ENCODE measurements at regions not wholly inside any gene's neighbourhood (a gene's known extent, or its start where the extent isn't known, plus 50 kb on each side); places are given as distances from the start of the nearest gene placed in this dataset.

DNA sequence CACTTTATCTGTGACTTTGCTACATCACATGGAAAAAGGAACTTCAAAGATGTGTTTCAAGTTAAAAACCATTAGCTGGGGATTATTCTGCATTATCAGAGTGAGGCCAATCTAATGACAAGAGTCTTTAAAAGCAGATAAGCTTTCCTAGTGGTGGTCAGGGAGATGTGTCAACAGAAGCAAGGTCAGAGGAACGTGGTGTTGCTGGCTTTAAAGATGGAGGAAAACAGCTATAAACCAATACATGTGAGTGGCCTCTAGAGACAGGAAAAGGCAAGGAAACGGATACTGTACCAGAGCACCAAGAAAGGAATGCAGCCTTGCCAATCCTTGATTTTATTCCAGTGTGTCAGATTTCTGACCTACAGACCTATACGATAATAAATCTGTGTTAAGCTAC is 204.2 kb downstream of the TAF11L14 start:
- dilution Hi-C loops (cut with MboI; ENCODE audit: extremely low pct_ligation_motif_present, low sequenced_read_pairs): no loop called here
- Histone ChIP-seq H3K4me1 (ENCODE audit: control insufficient read depth, extremely low read depth, insufficient read depth, low read length) (no peaks in the 10 kb centered on the region), H3K4me3 (ENCODE audit: control insufficient read depth in 2 of 3, extremely low read depth in 1 of 3, insufficient read depth in 2 of 3, low read depth in 1 of 3, low read length in 3 of 3) (no peak overlapping the region), H3K9ac (ENCODE audit: control insufficient read depth, extremely low read depth, insufficient read depth, low read length) (no peak overlapping the region), H3K27me3 (ENCODE audit: control insufficient read depth, extremely low read depth, insufficient read depth, low read length) (no peaks in the 10 kb centered on the region), H3K9me1 (ENCODE audit: control insufficient read depth, extremely low read depth, insufficient read depth, low read length) (no peaks in the 10 kb centered on the region), H3K4me2 (ENCODE audit: control insufficient read depth, extremely low read depth, insufficient read depth, low read depth, low read length) (no peak overlapping the region), H3K27ac (ENCODE audit: control insufficient read depth, insufficient read depth, low read length) (no peak overlapping the region), H3K79me2 (ENCODE audit: control insufficient read depth, insufficient read depth, low read length) (no peaks in the 10 kb centered on the region), H4K20me1 (ENCODE audit: control insufficient read depth, extremely low read depth, insufficient read depth, low read length) (no peaks in the 10 kb centered on the region), H2AFZ (ENCODE audit: control insufficient read depth, low read length) (peak overlapping the region; percentile 21), H3K36me3 (ENCODE audit: control insufficient read depth in 2 of 2, extremely low read depth in 1 of 2, insufficient read depth in 2 of 2, low read length in 2 of 2) (no peaks in the 10 kb centered on the region), H3K9me3 (ENCODE audit: control insufficient read depth, low read depth, low read length) (no peaks in the 10 kb centered on the region)
- TF ChIP-seq, protein P1, sequence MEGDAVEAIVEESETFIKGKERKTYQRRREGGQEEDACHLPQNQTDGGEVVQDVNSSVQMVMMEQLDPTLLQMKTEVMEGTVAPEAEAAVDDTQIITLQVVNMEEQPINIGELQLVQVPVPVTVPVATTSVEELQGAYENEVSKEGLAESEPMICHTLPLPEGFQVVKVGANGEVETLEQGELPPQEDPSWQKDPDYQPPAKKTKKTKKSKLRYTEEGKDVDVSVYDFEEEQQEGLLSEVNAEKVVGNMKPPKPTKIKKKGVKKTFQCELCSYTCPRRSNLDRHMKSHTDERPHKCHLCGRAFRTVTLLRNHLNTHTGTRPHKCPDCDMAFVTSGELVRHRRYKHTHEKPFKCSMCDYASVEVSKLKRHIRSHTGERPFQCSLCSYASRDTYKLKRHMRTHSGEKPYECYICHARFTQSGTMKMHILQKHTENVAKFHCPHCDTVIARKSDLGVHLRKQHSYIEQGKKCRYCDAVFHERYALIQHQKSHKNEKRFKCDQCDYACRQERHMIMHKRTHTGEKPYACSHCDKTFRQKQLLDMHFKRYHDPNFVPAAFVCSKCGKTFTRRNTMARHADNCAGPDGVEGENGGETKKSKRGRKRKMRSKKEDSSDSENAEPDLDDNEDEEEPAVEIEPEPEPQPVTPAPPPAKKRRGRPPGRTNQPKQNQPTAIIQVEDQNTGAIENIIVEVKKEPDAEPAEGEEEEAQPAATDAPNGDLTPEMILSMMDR (optimal IDR thresholded peaks at IDR 0.05 in 1 of 3, IDR thresholded peaks at IDR 0.05 in 1 of 3, conservative IDR thresholded peaks at IDR 0.05 in 1 of 3; ENCODE audit: extremely low read depth in 1 of 3, insufficient read depth in 2 of 3, low read length in 3 of 3): no peak
- TF ChIP-seq EZH2 (IDR thresholded peaks at IDR 0.05; ENCODE audit: low read length): no peak
- FAIRE-seq: peak; percentile 9
- DNase-seq (ENCODE audit: low read depth, low spot score): no peak

DNA sequence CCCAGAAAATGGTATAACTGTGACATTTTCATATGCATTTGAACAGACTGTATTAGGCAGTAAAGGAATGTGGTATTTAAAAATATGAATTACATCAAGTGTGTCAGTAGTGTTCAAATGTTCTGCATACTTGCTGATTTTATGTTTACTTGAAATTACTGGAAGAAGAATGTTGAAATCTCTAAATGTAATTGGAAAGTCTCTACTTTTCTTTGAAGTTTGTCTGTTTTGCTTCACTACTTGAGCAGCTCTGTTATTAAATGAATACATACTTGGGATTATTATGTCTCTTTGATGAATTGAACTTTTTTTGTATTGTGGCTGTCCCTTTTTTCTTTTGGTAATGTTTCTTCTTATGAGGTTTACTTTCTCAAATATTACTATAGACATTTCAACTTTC is 205.6 kb downstream of the TAF11L14 start:
- FAIRE-seq (no peak), DNase-seq (ENCODE audit: low read depth, low spot score) (no peak)
- Histone ChIP-seq H2AFZ (ENCODE audit: control insufficient read depth, low read length) (no peak overlapping the region), H3K27ac (ENCODE audit: control insufficient read depth, insufficient read depth, low read length) (no peak overlapping the region), H4K20me1 (ENCODE audit: control insufficient read depth, extremely low read depth, insufficient read depth, low read length) (no peaks in the 10 kb centered on the region), H3K4me2 (ENCODE audit: control insufficient read depth, extremely low read depth, insufficient read depth, low read depth, low read length) (no peak overlapping the region), H3K9me3 (ENCODE audit: control insufficient read depth, low read depth, low read length) (no peaks in the 10 kb centered on the region), H3K9me1 (ENCODE audit: control insufficient read depth, extremely low read depth, insufficient read depth, low read length) (no peaks in the 10 kb centered on the region), H3K9ac (ENCODE audit: control insufficient read depth, extremely low read depth, insufficient read depth, low read length) (no peak overlapping the region), H3K79me2 (ENCODE audit: control insufficient read depth, insufficient read depth, low read length) (no peaks in the 10 kb centered on the region), H3K4me3 (ENCODE audit: control insufficient read depth in 2 of 3, extremely low read depth in 1 of 3, insufficient read depth in 2 of 3, low read depth in 1 of 3, low read length in 3 of 3) (no peak overlapping the region), H3K27me3 (ENCODE audit: control insufficient read depth, extremely low read depth, insufficient read depth, low read length) (no peaks in the 10 kb centered on the region), H3K4me1 (ENCODE audit: control insufficient read depth, extremely low read depth, insufficient read depth, low read length) (no peaks in the 10 kb centered on the region), H3K36me3 (ENCODE audit: control insufficient read depth in 2 of 2, extremely low read depth in 1 of 2, insufficient read depth in 2 of 2, low read length in 2 of 2) (no peaks in the 10 kb centered on the region)
- dilution Hi-C loops (cut with MboI; ENCODE audit: extremely low pct_ligation_motif_present, low sequenced_read_pairs): no loop called here
- TF ChIP-seq, protein P1 (optimal IDR thresholded peaks at IDR 0.05 in 1 of 3, IDR thresholded peaks at IDR 0.05 in 1 of 3, conservative IDR thresholded peaks at IDR 0.05 in 1 of 3; ENCODE audit: extremely low read depth in 1 of 3, insufficient read depth in 2 of 3, low read length in 3 of 3): no peak
- no peak for TF ChIP-seq EZH2 (IDR thresholded peaks at IDR 0.05; ENCODE audit: low read length)
